ENCODE measurements at regions not wholly inside any gene's neighbourhood (a gene's known extent, or its start where the extent isn't known, plus 50 kb on each side); places are given as distances from the start of the nearest gene placed in this dataset.

- TF ChIP-seq CTCF (IDR thresholded peaks at IDR 0.05 in 2 of 3, conservative IDR thresholded peaks at IDR 0.05 in 1 of 3; ENCODE audit: borderline replicate concordance in 1 of 3, insufficient read depth in 1 of 3, low read depth in 2 of 3, low read length in 2 of 3) (no peak), REST (IDR thresholded peaks at IDR 0.05; ENCODE audit: low read depth) (no peak), EZH2 (IDR thresholded peaks at IDR 0.05) (no peak), RAD21 (IDR thresholded peaks at IDR 0.05; ENCODE audit: low read depth) (no peak), MAX (IDR thresholded peaks at IDR 0.05) (no peak), FOSL1 (IDR thresholded peaks at IDR 0.05; ENCODE audit: low read depth) (no peak), POLR2A (IDR thresholded peaks at IDR 0.05; ENCODE audit: borderline replicate concordance, extremely low read depth, insufficient read depth, insufficient read length) (no peak), SP1 (IDR thresholded peaks at IDR 0.05; ENCODE audit: low read depth) (no peak)
Observed at GRCh38 chr5:54845567-54845941, 139.8 kb downstream of the ESM1 start.

Measured in HCT116 (cell line).